Thoracic aorta (tissue), 2 donors: ENCODE measurements at regions not wholly inside any gene's neighbourhood (a gene's known extent, or its start where the extent isn't known, plus 50 kb on each side); places are given as distances from the start of the nearest gene placed in this dataset.

ENCODE experiments used
- ATAC-seq: fragments of 150-250 bp; one replicate; pipeline ENCODE4 v1.8.0; 2017; ENCODE audit warnings: low read depth; ENCODE audit not compliant: insufficient number of reproducible peaks, low FRiP score
- DNase-seq: peaks from one replicate; pipeline ENCODE4 v3.0.0-alpha.2; 2020; ENCODE audit warnings: low spot score
- H3K27ac ChIP-seq, 2 donors: fragments of 200-600 bp; sonication (generic); 1 replicate in 1 of 2; 2 replicates in 1 of 2; pipeline ENCODE4 v1.5.1; 2016; ENCODE audit warnings: mild to moderate bottlenecking in 2 of 2, moderate library complexity in 2 of 2
- H3K27me3 ChIP-seq: fragments of 200-600 bp; sonication (generic); replicated peaks from 2 replicates; pipeline ENCODE4 v1.6.0; 2016; ENCODE audit warnings: mild to moderate bottlenecking; ENCODE audit not compliant: insufficient read depth
- H3K36me3 ChIP-seq: fragments of 200-600 bp; sonication (generic); one replicate; pipeline ENCODE4 v1.5.1; 2016
- H3K4me1 ChIP-seq, 2 donors: fragments of 200-600 bp; sonication (generic); 1 replicate in 1 of 2; 2 replicates in 1 of 2; pipeline versions ENCODE4 v1.5.1 to v1.6.0; 2016; ENCODE audit warnings: low read depth in 2 of 2, mild to moderate bottlenecking in 1 of 2; ENCODE audit not compliant: control insufficient read depth in 1 of 2
- H3K4me3 ChIP-seq: fragments of 200-600 bp; sonication (generic); 2 replicates; pipeline ENCODE4 v1.5.1; 2016; ENCODE audit warnings: mild to moderate bottlenecking
- H3K9me3 ChIP-seq: fragments of 200-600 bp; sonication (generic); 2 replicates; pipeline ENCODE4 v1.5.1; 2016
- TF ChIP-seq, protein P1 (sequence below): fragments of 200-600 bp; sonication (generic); IDR thresholded peaks from one replicate; pipeline ENCODE4 v1.5.1; 2019; ENCODE audit warnings: antibody characterized with exemption

DNA sequence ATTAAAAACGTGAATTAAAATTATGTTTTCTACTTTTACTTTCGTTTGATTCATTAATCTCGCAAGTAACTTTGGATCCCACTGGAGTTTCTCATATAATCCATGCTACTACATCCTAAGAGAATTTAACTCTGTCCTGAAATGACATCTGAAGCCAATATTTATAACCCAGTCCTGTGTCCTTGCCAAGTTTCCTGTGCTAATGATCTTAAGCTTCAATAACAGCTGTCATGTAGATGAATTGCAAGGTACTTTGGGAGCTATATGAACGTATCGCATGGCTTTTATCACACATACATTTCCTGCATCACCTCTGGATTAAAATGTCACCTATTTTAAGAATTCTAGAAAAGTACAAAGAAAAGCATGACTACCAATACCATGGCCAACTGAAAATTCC, 833.8 kb upstream of the CITED2 start:
- H3K27ac ChIP-seq, result no peak overlapping the region
- no peak for ATAC-seq
- peaks cover 3 to 6% of the 10 kb centered on the region in 2 donors for H3K4me1 ChIP-seq
- H3K9me3 ChIP-seq, result no peaks in the 10 kb centered on the region
- H3K27me3 ChIP-seq, result no peaks in the 10 kb centered on the region
- no peak for DNase-seq
- TF ChIP-seq, protein P1, sequence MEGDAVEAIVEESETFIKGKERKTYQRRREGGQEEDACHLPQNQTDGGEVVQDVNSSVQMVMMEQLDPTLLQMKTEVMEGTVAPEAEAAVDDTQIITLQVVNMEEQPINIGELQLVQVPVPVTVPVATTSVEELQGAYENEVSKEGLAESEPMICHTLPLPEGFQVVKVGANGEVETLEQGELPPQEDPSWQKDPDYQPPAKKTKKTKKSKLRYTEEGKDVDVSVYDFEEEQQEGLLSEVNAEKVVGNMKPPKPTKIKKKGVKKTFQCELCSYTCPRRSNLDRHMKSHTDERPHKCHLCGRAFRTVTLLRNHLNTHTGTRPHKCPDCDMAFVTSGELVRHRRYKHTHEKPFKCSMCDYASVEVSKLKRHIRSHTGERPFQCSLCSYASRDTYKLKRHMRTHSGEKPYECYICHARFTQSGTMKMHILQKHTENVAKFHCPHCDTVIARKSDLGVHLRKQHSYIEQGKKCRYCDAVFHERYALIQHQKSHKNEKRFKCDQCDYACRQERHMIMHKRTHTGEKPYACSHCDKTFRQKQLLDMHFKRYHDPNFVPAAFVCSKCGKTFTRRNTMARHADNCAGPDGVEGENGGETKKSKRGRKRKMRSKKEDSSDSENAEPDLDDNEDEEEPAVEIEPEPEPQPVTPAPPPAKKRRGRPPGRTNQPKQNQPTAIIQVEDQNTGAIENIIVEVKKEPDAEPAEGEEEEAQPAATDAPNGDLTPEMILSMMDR, result no peak
- no peak overlapping the region for H3K4me3 ChIP-seq
- H3K36me3 ChIP-seq, result no peaks in the 10 kb centered on the region

DNA sequence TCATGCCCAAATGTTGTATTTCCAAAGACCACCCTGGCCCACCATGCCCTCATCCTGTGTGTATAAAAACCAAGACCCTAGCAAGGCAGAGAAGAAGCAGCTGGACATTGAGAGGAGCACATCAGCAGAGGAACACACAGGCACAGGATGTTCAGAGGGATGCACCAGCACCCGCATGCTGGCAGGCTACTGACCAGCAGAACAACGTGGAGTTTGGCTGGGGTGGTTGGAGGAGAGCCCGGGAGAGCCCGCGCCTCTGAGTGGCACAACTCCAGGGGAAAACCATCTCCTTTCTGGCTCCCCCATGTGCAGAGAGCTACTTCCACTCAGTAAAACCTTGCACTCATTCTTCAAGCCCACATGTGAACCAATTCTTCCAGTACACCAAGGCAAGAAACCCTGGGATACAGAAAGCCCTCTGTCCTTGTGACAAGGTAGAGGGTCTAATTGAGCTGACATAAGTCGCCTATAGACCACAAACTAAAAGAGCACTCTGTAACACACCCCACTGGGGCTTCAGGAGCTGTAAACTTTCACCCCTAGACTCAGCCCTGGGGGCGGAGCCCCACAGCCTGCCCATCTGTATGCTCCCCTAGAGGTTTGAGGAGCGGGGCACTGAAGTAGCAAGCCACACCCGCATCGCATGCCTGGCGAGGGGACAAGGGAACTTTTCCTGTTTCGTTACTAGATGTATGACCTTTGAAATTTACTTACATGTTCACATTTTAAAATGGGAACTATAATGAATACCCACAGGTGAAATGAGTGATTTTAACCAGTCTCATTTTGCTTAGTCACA, 831.5 kb upstream of the CITED2 start:
- ATAC-seq, result no peak
- Histone ChIP-seq H3K4me1 (peaks cover 3 to 6% of the 10 kb centered on the region in 2 donors), H3K27me3 (no peaks in the 10 kb centered on the region), H3K27ac (no peak overlapping the region), H3K4me3 (no peak overlapping the region), H3K9me3 (no peaks in the 10 kb centered on the region), H3K36me3 (no peaks in the 10 kb centered on the region)
- DNase-seq, result no peak
- TF ChIP-seq, protein P1, result no peak

DNA sequence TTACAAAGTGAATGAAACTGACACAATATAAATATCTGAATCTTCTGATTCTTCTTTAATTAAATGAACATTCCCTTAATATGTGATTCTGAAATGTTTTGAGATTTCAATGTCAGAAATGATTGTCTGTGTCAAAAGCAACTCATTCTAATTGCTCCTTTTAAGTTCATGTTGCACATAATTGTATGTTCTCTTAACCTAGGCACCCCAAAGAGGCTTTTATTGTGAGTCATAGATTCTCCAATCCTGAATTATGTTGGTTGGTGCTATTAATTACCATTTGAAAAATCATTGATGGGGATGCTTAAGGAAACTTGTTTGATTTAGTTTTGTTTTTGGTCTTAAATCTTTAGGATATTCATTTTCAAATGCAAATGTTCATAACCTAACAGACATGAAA, 829.7 kb upstream of the CITED2 start:
- H3K4me3 ChIP-seq, result no peak overlapping the region
- no peaks in the 10 kb centered on the region for H3K36me3 ChIP-seq
- no peak overlapping the region for H3K27ac ChIP-seq
- ATAC-seq, result no peak
- no peaks in the 10 kb centered on the region for H3K27me3 ChIP-seq
- TF ChIP-seq, protein P1, result no peak
- H3K4me1 ChIP-seq, result peaks cover 3 to 6% of the 10 kb centered on the region in 2 donors
- no peak for DNase-seq
- H3K9me3 ChIP-seq, result no peaks in the 10 kb centered on the region

DNA sequence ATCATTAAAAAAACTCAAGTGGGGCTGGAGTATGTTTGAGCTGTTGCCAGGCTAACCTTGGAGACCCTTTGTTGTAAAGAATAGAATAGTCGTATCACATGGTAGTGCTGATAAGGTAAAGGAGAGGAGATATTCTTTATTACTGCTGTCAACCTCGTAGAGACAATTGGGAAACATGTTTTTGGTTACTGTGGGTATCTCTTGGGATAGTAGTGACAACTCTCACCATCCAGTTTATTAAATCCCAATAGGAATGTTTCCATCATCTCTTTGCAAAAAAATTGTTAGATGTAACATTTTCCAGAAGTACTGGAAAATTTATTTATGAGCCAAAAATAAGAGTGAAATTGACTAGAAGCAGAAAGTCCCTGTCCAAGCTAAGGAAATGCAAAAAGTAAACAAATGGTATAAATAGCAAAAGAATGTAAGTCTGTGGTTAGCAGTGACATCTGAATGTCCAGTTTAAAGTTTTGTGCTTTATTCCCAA, 829.3 kb upstream of the CITED2 start:
- H3K27ac ChIP-seq, result no peak overlapping the region
- H3K36me3 ChIP-seq, result no peaks in the 10 kb centered on the region
- TF ChIP-seq, protein P1, result no peak
- no peak overlapping the region for H3K4me3 ChIP-seq
- DNase-seq (no peak), ATAC-seq (no peak)
- no peaks in the 10 kb centered on the region for H3K27me3 ChIP-seq
- peaks cover 3 to 6% of the 10 kb centered on the region in 2 donors for H3K4me1 ChIP-seq
- no peaks in the 10 kb centered on the region for H3K9me3 ChIP-seq

DNA sequence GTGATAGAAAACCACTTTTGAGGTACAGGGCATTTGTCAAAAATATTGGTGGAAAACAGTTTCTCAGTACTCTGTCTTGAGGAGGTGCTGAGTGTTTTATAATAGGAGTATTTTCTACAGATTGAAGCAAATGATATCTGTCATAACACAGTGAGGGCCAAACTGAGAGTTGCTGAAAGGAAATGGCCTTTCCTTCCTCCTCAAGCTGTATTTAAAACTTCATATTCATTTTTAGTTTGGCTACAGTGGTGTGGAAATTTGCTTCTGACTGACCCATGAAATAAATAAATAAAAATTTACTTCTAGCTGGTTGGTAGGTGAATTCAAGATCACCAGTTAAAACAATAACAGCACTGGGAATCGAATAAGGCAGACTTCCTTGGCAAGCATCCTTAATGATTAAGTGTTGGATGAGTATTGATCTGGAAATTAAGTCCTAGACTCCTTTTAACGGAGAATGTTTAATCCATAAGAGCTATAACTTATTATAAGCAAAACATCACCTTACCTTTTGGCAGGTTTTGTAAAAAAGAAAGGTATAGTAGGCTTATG, 828.6 kb upstream of the CITED2 start:
- H3K4me3 ChIP-seq, result no peak overlapping the region
- TF ChIP-seq, protein P1, result no peak
- no peaks in the 10 kb centered on the region for H3K36me3 ChIP-seq
- H3K4me1 ChIP-seq, result peaks cover 3 to 6% of the 10 kb centered on the region in 2 donors
- no peak overlapping the region for H3K27ac ChIP-seq
- ATAC-seq, result no peak
- no peaks in the 10 kb centered on the region for H3K27me3 ChIP-seq
- no peak for DNase-seq
- H3K9me3 ChIP-seq, result no peaks in the 10 kb centered on the region
